ENCODE measurements at regions not wholly inside any gene's neighbourhood (a gene's known extent, or its start where the extent isn't known, plus 50 kb on each side); places are given as distances from the start of the nearest gene placed in this dataset.

DNA sequence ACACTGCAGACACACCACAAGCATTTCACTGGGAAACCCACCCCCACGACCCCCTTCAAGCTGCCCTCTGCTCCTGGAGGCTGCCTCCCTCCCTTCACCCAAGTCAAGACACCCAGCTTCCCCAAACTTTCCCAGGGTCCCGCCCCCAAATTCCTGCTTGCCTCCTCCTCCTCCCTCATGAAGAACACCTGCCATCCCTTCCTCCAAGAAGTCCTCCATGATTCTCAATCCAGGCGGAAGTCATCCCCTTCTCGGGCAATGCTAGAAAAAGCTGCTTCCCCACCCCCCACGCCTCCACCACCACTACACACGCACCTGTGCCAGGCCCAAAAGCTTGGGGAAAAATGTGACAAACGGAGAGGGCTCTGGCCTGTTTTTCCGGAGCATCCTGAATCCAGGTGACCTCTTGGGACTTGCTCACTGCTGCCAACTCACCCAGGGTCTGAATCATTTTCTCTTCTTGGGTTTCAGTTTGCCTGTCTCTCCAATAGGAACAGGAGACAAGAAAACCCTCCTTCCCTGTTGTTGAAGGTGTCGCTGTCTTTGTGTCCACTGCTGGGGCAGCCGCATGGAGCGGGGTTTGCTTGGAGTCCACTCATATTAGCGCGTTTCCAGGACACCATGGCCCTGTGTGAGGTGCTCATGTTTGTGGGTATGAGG, 101.0 kb upstream of the CASZ1 start:
- DNase-seq (ENCODE audit: low read depth in 2 of 2) = no peak

DNA sequence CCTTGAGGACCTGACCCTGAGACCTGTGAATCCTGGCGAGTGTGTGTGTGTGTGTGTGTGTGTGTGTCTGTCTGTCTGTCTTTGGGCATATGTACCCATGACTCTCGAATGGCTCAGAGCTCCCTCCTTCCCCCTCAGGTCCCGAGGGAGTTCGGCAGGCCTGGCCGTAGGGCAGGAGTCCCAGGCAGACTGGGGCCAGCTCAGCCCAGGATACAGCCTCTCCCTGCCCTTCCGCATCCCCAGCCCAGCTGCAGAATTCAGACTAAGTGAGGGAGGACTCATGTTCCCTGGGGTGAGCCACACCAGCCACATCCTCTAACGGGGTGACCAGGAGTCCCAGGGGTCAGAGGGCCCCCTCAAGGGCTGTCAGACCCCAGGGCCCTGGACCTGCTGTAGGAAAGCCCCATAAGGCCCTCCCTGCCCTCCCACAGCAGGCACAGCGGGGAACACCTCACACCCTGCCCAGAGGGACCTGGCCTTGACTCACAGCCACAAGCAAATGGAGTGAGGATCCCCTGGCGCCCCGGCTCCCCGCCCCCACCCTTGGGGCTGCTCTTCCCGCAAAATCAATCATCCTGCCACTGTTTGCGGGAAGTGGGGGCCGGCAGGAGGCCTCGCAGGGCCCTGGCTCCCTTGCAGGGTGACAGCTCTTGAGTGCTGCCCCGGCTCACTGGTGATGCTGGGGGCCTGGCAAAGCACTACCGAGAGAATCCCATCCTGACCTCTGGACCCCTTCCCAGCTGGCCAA, 101.7 kb upstream of the CASZ1 start:
- no peak for DNase-seq (ENCODE audit: low read depth in 2 of 2)

DNA sequence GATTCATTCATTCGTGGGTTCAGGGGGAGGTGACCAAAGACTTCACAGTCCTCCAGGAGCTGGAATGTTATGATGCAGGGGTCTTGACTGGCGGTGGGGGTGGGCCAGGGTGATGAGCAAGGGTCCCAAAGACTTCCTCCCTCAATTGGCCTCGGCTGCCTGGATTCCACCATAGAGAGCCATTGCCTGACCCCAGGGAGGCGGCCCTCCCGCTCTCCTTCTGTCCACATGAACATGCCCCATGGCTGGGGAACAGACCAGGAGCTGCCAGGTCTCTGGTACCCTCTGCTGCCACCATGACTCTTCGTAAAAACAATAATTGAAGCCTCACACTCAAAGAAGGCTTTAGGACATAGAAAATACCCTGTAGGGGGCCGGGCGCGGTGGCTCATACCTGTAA, 102.5 kb upstream of the CASZ1 start:
- DNase-seq (ENCODE audit: low read depth in 2 of 2) = no peak

DNA sequence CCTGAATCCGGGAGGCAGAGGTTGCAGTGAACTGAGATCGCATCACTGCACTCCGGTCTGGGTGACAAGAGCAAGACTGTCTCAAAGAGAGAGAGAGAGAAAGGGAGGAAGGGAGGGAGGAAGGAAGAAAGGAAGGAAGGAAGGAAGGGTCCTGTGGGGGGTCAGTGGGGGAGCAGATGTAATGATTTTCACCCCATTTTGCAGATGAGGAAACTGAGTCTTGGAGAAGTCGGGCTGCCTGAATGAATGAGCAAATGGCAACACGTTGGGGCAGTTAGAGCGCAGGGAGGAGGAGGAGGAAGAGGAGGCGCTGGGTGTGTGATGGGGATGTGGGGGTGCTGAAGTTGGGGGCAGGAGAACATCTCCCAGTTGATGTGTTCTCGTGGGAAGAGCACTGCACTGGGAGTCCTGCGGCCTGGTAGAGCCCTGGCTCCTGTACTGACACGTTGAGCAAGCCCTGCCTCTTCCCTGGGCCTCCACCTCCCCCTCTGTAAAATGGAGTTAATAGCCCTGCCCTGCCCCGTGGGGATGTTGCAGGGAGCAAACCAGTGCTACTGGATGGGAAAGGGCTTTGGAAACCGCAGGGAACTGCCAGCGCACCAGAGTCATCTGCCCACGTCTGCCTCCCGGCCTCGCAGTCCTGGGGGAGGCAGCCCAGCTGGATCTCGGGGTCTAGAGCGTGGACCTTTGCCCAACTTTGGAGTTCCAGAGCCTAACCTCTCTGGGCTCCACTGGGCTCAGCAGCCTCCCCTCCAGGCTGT, 103.2 kb upstream of the CASZ1 start:
- no peak for DNase-seq (ENCODE audit: low read depth in 2 of 2)

DNA sequence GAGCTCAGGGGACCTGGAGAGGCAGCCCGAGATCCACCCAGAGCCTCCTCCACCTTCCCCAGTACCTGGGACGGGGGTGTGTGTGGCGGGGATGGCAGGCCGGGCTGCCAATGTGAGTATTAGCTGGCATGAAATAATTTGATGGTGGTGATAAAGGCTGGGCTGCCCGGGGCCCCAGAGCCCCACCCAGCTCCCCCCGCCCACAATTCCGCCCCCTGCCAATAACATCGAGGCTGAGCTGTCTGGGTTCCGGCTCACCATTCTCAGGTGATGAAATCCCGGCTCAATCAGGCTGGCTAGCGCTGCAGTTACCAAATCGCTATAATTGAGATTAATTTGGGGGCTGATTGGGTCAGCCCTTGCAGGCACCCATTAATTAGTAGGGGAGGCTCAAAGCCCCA, 103.8 kb upstream of the CASZ1 start:
- no peak for DNase-seq (ENCODE audit: low read depth in 2 of 2)

DNA sequence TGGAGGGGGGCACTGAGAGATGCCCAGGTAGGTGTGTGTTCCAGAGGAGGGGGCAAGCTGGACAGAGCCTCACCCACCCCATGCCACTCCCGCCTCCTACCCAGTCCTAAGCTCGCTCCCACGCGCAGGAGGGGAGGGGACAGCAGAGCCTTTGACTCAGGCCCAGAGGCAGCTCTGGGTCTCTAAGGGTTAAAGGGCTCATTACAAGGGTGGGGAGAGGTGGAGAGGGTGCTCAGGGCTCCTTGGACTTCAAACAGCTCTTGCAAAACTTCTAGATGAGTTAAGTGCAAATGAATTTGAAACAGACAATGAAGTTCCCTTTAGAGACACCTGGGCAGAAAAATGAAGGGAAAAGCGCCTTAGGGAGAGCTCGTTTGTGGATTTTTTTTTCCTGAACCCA, 104.2 kb upstream of the CASZ1 start:
- no peak for DNase-seq (ENCODE audit: low read depth in 2 of 2)

DNA sequence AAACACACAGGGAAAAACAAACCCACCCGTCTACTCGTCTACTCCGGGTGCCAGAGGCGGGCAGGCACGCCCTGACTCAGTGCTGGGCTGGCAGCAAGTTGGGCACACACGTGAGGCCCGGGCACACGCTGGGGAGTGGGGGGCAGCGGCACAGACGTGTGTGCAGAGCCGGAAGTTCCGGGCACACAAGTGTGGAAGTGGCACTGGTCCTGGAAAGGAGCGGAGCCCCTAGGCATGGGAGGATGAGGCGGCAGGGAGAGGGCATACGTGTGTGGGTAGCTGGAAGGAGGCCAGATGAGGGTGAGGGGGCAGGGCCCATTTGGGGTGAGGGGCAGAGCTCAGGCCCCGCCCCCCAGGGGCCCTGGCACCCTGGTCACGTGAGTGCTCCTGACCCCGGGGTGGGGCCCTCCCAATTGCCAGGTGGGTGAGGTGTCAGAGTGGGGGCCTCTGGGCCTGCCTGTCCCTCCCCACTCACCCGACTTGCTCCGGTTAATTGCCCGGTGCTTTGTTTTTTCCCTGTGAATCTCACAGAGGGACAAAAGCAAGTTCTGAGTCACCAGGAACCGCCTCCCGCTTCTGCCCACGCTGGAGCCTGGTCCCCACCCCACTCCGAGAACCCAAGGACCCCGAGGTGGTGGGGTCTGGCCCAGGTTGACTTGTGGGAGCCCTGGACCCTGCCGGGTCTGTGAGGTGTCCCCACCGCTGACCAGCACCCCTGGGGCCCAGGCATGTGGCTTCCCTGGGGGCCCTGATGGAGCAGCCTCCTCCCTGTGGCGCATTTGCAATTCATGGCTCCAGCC, 104.8 kb upstream of the CASZ1 start:
- DNase-seq (ENCODE audit: low read depth in 2 of 2) = no peak

DNA sequence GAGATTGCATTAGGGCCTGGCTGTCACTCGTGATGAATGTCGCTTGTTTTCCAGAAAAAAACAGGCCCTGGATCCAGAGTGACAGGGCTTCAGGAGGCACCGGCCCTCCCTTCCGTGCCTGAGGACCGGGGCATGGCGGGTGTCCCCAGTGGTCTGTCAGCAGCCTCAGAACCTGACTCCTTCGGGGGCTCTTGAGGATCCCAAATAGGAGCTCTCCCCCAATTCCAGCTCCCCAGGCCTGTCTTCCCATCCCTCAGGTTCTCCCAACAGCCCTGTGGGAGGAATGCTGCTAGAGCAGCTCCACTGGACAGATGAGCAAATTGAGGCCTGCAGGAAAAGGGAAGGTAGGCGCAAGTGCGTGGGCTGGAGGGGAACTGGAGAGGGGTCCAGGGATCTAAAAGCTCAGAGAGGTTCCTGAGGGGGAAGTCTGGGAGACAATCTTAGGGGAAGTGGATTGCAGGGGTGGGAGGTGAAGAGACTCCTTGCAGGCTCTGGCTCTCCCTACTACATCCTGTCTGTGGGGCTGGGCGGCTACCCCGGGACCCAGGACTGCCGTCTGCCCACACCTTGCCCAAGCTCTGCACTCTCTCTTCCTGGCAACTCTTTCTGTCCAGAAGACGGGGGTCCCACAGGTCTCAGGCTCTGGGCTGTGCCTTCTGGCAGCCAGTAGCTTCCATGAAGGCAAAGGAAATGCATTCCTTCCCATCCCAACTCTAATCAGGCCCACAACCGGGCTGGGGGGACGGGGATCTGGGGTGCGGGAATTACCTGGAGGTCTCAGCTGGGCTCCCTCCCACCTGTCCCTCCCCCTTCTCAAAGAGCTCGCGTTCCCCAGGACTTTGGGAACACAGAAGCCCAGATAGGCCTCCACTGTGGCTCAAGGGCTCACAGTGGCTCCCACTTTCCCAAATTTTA, 105.7 kb upstream of the CASZ1 start:
- DNase-seq (ENCODE audit: low read depth in 2 of 2) = no peak

DNA sequence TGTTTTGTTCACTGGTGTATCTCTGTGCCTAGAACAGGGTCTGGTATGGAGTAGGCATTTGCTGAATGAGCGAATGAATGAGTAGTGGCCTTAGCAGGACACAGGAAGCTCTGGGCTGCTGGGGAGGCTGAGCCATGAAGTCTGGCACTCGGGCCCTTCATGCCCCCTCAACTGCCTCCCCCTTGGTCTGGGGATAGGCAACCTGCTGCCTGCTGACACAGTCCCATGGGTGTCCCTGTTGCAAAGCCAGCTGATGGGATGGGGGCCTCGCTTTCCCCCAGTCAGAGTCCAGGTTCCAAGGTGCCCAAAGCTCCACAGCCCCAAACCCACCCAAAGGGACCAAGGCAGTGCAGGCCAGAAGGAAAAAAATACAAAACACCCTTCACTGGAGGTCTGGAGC, 107.0 kb upstream of the CASZ1 start:
- DNase-seq (ENCODE audit: low read depth in 2 of 2) = no peak

DNA sequence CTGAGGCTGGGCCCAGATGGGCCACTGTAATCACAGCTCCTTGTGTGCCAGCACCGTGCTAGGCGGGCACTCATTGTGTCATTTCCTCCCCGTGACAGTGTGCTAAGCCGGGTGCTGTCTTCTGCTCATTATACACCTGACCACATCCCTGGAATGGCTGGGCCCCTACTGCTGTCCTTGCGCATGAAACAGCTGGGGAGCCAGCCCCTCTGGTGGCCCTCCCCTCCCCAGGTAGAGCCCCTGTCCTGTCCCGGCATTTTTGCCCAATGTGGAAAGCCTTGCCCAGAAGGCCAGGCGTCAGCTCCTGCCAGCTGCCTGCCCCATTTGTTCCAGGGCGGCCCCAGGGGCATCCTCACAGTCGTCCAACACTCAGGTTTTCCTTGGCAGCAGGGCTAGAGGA, 107.4 kb upstream of the CASZ1 start:
- no peak for DNase-seq (ENCODE audit: low read depth in 2 of 2)

DNA sequence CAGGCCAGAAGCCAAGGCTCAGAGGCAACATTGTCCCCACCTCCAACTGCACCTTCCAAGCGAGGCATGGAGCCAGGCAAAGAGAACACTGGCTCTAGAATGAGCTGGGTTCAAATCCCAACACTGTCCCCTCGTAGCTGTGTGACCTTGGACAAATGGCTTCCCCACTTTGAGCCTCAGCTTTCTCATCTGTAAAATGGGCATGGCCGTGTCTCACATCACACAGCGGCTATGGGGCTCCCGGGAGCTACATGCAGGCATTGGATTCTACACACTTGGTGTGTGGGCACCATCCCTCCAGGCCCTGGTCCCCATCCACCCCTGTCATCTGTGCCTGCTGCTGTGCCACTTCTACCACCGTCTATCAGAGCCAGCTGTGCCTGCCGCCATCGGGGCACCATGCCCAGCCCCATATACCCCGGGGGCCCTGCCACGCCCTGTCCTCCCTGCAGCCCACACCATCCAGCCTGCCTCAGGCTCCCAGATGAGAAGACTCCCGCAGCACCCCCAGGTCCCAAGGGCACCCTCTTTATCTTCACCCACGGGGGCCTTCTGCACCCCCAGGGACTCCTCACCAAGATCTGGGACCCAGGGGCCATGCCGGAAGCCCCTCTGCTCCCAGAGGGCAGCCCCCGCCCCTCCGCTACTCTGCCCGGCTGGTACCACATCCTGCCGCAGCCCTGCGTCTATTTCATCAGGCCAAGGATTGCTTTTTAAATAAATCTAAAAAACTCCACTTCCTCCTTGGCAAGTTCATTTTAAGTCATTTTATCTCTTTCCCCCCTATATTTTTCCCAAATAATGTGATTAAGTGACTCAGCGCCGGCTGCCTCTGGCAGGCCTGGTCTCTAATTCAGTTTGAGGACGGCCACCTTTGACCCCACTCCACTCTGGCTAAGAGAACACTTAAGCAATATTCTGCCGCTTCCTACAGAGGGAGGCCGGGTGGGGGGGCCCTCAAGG, 107.8 kb upstream of the TARDBP start:
- DNase-seq (ENCODE audit: low read depth in 2 of 2) = no peak

DNA sequence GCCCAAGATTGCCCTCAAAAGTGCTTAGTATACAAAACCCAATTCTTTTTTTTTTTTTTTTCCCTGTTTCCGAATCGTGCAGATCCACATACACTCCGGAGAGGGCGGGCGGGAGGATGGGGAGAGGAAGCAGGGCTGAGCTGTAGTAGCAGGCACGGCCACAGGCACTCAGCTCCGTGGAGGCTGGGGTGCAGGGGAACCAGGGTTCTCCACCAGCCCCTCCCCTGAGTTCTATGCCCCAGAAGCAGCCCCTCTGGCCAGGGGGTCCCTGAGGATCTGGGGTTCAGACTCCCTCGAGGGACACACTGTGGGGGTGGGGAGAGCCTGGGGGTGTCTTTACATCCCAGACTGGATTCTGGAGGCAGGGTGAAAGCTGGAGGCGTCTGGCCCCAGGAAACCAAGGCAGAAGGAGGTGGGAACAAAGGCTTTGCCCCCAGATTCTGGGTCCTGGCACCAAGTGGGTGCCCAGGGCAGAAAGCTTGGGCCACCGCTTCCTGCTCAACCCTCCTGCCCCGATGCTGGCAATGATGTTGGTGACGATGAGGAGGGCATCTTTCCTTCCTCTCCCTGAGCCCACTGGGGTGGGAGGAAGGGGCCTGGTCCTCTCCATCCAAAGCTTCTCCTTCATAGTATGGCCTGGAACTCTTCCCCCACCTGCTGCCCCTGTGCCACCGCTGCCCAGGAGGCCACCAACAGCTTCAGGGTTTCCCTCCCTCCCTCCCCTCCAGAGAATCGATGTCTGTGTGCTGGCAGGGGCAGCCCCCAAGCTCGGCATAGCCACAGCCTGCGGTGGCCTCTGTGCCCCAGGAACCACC, 106.4 kb upstream of the TARDBP start:
- DNase-seq (ENCODE audit: low read depth in 2 of 2) = no peak

DNA sequence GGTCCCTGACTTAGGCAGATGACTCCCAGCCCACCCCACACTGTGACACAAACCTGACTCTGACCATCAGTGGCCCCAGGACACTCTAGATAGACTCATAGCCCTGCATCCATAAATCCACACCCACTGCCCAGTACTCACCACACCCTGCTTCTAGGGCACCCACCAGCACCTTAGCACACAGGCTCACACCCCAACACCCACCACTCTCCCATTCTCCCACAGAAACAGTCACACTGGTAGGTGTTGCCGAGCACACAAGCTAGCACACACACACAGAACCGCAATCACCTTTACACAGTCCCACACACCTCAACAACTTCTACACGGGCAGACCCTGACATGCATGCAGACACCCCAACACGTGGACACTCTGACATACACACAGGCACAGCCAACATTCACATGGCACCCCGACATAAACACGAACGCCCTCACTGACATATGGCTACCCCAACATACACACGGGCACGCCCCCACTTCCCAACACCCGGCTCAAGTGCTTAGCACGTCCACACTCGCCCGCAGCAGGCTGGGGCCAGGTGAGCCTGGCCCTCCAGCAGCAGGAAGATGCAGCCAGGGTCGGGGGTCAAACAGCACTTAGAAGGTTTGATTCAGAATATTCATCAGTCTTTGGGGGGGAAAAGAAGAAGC, 105.5 kb upstream of the TARDBP start:
- no peak for DNase-seq (ENCODE audit: low read depth in 2 of 2)

DNA sequence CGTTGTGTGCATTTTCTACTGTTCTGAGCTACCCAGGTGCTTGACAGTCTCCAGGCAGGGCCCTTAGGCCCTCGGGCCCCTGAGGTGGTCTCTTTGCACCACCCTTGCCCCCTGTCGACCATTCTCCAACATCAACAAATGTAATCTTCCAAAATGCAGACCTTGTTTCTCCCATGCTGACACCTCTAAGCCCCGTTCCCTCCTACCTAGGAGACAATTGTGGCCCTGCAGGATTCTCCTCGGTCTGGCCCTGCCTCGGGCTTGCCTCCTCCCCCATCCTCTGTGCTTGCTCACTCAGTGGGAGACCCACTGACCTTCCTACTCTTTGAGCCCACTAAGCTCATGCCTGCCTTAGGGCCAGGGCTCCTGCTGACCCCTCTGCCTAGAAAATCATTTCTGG, 104.2 kb upstream of the TARDBP start:
- no peak for DNase-seq (ENCODE audit: low read depth in 2 of 2)

DNA sequence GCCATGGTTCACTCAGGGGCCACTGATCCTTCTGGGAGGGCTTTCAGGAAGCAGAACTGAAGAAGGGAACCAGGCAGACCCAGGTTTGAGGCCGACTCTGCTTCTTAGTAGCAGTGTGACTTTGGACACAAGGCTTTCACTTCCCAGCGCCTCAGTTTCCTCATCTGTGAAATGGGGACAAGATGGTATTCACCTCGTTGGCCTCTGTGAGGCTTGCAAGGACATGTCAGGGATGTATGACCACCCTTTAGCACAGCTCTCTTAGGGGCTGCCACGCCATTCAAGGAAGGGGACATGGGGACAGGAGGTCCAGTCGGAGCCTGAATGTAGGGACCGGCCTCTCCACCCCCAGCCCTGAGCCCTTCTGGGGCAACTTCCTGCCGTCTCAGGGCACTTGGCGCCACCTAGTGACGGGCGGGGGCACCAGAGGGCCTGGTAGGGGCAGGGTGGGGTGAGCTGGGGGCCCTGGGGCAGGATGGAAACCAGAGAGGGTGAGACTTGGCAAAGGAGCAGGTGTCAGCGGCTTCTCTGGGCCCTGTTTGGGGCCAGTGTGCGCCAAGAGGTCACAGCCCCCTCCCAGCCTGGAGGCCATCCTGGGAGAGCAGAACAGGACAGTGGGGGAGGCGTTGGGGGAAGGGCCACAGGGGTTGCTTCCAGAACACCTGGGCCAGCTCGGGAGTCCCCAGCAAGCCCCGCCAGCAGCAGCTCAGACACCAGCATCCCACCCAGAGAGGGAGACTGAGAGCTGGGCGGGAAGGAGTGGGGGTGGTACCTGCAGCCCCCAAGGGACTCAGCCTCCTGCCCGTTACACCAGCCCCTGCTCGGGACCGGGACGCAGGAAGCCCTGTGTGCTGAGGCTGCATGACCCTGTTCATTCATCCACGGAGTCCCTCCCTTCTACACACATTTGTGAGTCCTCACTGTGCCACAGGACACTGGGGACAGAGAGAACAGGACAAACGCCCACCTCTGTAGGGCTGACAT, 102.5 kb upstream of the TARDBP start:
- DNase-seq (ENCODE audit: low read depth in 2 of 2) = peak; percentile 37 to 67

DNA sequence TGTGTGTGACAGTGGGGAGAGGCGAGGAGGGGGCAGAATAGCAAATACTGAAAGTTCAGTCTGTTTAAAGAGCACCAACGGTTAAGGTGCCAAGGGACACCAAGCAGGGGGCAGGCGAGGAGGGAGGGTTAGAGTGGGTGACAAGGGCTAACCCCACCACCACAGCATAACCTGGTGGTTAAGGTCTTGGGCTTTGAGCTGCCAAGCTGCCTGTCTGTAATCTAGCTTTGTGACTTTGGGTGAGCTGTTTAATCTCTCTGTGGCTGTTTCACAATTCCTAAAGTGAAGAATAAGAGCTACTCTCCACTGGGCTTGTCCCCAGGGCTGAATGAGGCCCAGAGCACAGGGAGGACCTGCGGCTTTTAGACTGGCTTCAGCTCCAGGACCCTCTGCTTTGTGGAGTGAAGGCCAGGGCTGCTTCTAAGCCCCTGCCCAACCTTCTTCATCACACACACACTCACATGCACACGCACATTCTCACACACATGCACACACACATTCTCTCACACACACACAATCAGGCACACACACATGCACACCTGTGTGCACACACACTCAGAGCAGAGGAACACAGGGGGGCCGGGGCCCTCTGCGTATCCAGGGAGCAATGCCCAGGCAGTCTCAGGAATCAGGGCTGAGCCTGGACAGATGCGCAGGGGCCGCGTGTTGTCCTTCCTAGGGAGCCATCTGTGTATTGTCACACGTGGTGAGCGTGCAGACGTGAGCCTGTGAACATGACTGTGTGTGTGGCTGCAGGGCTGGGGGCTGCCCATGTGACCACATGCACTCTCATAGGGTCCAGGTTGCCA, 101.6 kb upstream of the TARDBP start:
- DNase-seq (ENCODE audit: low read depth in 2 of 2) = no peak
